Activated CD4-positive, alpha-beta T cell treated with anti-CD3 and anti-CD28 coated beads, Interleukin-2, amount 10 ng/mL, durations not matched to agents 24 days and 14 days (primary cell): ENCODE measurements at regions not wholly inside any gene's neighbourhood (a gene's known extent, or its start where the extent isn't known, plus 50 kb on each side); places are given as distances from the start of the nearest gene placed in this dataset.

Experiments
- DNase-seq: peaks from one replicate; pipeline ENCODE4 v3.0.0; 2022
- H3K27ac Mint-ChIP-seq: one replicate; pipeline ENCODE4 v1.8.0; 2022; ENCODE audit warnings: mild to moderate bottlenecking, mixed read lengths
- H3K27me3 Mint-ChIP-seq: one replicate; pipeline ENCODE4 v1.8.0; 2022; ENCODE audit warnings: mixed read lengths
- H3K36me3 Mint-ChIP-seq: one replicate; pipeline ENCODE4 v1.8.0; 2022; ENCODE audit warnings: low read depth, mild to moderate bottlenecking, mixed read lengths
- H3K4me1 Mint-ChIP-seq: one replicate; pipeline ENCODE4 v1.8.0; 2021; ENCODE audit warnings: mixed read lengths
- H3K4me3 Mint-ChIP-seq: one replicate; pipeline ENCODE4 v1.8.0; 2022; ENCODE audit warnings: mild to moderate bottlenecking, moderate library complexity, mixed read lengths
- H3K9me3 Mint-ChIP-seq: one replicate; pipeline ENCODE4 v1.8.0; 2021; ENCODE audit warnings: mixed read lengths
- intact Hi-C: fragments of 100-400 bp; cut with micrococcal nuclease; formaldehyde crosslinking; loops from one replicate; pipeline ENCODE4 v1.15.1; 2023

- Mint-ChIP-seq H3K4me1 (no peaks in the 10 kb centered on the region), H3K36me3 (no peaks in the 10 kb centered on the region), H3K27ac (no peak overlapping the region), H3K9me3 (peaks cover 6% of the 10 kb centered on the region), H3K4me3 (no peak overlapping the region), H3K27me3 (no peaks in the 10 kb centered on the region)
- no peak for DNase-seq
- intact Hi-C loops = no loop called here
Measured at GRCh38 chr18:39805218-39805617, 2149.8 kb upstream of the PIK3C3 start.

DNA sequence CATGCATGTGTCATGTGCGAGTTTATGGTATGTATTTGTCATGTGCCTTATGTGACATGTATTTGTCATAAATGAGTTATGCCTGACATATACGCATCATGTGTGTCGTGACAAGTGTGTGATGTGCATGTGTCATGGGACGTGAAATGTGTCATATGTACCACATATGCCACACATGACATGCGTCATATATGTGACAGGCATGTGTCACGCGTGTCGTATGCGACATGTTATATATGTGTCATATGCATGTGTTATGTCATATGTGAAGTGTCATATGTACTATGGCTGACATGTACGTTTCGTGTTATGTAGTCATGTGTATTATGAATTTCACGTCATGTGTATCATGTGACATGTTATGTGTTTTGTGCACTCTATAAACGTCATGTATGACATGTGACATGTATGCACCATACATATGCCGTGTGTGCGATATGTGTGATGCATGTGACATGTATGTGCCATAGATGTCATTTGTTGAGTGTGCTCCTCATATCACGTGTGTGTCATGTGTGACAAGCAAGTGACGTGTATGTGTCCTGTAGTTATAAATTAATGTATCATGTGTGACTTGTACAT, 2152.3 kb upstream of the PIK3C3 start:
- no peak overlapping the region for H3K4me3 Mint-ChIP-seq
- no peaks in the 10 kb centered on the region for H3K27me3 Mint-ChIP-seq
- no peaks in the 10 kb centered on the region for H3K36me3 Mint-ChIP-seq
- no peak for DNase-seq
- H3K27ac Mint-ChIP-seq = no peak overlapping the region
- H3K4me1 Mint-ChIP-seq = no peaks in the 10 kb centered on the region
- peaks cover 6% of the 10 kb centered on the region for H3K9me3 Mint-ChIP-seq
- intact Hi-C loops = no loop called here

DNA sequence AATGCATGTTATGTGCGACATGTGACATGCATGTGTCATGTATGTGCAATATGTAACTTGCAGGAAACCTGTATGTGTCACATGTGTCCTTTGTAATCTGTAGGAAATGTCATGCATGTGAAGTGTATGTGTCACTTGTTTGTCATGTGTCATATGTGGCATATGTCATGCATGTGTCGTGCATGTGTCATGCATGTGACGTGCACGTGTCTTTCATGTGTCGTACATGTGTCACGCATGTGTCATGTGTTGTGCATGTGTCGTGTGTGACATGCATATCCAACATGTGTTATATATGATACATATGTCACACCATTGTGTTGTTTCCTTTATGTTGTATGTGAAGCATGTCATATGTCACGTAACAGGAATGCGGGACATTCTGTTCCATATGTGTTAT, 2153.2 kb upstream of the PIK3C3 start:
- no peak for DNase-seq
- H3K4me1 Mint-ChIP-seq = no peaks in the 10 kb centered on the region
- intact Hi-C loops = no loop called here
- no peak overlapping the region for H3K27ac Mint-ChIP-seq
- H3K9me3 Mint-ChIP-seq = peaks cover 6% of the 10 kb centered on the region
- no peaks in the 10 kb centered on the region for H3K27me3 Mint-ChIP-seq
- no peaks in the 10 kb centered on the region for H3K36me3 Mint-ChIP-seq
- no peak overlapping the region for H3K4me3 Mint-ChIP-seq

GRCh38 chr18:39801010-39801409, 2154.0 kb upstream of the PIK3C3 start:
- H3K4me3 Mint-ChIP-seq = no peak overlapping the region

DNA sequence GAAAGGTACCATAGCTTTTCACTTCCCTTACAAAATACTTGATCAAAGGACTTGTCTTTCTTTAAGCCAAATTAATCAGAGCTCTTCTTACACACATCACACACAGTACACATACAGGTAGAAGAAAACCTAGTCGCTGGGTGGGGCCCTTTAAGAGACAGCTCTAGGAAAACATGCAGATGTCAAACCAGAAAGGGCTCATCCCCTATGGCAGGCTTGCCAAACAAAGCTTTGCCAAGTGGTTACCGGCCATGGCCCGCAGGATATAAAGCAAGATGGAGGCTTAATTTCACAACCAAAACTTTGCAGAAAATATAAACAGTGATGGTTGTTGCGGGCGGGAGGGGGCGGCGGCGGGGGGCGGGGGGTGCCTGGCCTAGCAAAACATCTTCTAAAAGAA, 2156.0 kb upstream of the PIK3C3 start:
- peak overlapping the region; percentile 73 for H3K4me3 Mint-ChIP-seq
- no peaks in the 10 kb centered on the region for H3K27me3 Mint-ChIP-seq
- H3K4me1 Mint-ChIP-seq = no peaks in the 10 kb centered on the region
- no peaks in the 10 kb centered on the region for H3K36me3 Mint-ChIP-seq
- intact Hi-C loops = no loop called here
- peaks cover 11% of the 10 kb centered on the region for H3K9me3 Mint-ChIP-seq
- peak overlapping the region; percentile 41 for H3K27ac Mint-ChIP-seq
- no peak for DNase-seq

More at GRCh38 chr18:39801010-39801409, 2154.0 kb upstream of the PIK3C3 start:
- H3K27ac Mint-ChIP-seq = no peak overlapping the region
- peaks cover 6% of the 10 kb centered on the region for H3K9me3 Mint-ChIP-seq
- intact Hi-C loops = no loop called here
- no peak for DNase-seq
- no peaks in the 10 kb centered on the region for H3K36me3 Mint-ChIP-seq
- no peaks in the 10 kb centered on the region for H3K4me1 Mint-ChIP-seq
- H3K27me3 Mint-ChIP-seq = no peaks in the 10 kb centered on the region

GRCh38 chr18:39796393-39796792, 2158.6 kb upstream of the PIK3C3 start:
- Mint-ChIP-seq H3K4me3 (no peak overlapping the region), H3K27me3 (no peaks in the 10 kb centered on the region), H3K27ac (no peak overlapping the region), H3K4me1 (no peaks in the 10 kb centered on the region), H3K9me3 (peaks cover 7% of the 10 kb centered on the region), H3K36me3 (no peaks in the 10 kb centered on the region)
- no peak for DNase-seq
- intact Hi-C loops = no loop called here

DNA sequence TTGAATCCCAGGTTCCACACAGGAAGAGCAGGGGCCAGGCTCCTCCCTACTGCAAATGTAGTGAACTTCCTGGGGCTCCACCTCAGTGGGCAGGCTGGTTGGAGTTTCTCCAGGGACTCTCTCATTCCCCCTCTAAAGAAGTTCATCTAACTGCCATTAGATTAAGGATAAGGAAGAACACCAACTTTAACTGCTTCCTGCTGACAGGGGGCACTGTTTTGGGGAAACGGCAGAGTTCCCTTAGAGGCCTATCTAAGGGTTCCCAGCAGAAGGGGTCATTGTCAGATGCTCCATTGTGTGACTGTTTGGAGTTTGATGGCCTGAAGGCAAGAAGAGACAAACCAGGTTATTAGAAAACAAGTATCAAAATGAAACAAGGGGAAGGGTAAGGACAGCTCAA, 2159.7 kb upstream of the PIK3C3 start:
- no peak overlapping the region for H3K27ac Mint-ChIP-seq
- H3K4me1 Mint-ChIP-seq = no peaks in the 10 kb centered on the region
- intact Hi-C loops = no loop called here
- no peak overlapping the region for H3K4me3 Mint-ChIP-seq
- DNase-seq = no peak
- no peaks in the 10 kb centered on the region for H3K27me3 Mint-ChIP-seq
- peaks cover 4% of the 10 kb centered on the region for H3K9me3 Mint-ChIP-seq
- no peaks in the 10 kb centered on the region for H3K36me3 Mint-ChIP-seq

GRCh38 chr18:39793609-39794008, 2161.4 kb upstream of the PIK3C3 start:
- Mint-ChIP-seq H3K27me3 (no peaks in the 10 kb centered on the region), H3K9me3 (peaks cover 4% of the 10 kb centered on the region), H3K4me1 (no peaks in the 10 kb centered on the region), H3K4me3 (no peak overlapping the region), H3K36me3 (no peaks in the 10 kb centered on the region), H3K27ac (no peak overlapping the region)
- intact Hi-C loops = no loop called here
- no peak for DNase-seq

DNA sequence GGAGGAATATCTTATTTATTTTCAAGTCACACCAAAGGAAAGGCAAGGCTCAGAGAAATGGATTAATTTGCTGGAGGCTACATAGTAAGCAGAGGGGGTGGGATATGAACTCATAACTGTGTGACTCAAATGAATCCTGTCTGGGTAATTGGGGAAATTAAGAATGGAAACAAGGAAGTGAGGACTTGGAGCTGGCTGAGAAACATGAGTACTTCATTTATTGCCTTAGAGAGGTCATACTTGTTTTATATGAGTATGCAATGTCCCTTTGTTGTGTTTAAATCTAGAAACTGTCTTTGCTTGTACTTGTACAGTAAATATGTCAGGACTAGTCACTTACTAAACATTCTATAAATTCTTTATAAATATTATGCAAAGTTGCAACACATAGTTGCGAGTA, 2166.7 kb upstream of the PIK3C3 start:
- H3K36me3 Mint-ChIP-seq = no peaks in the 10 kb centered on the region
- no peaks in the 10 kb centered on the region for H3K27me3 Mint-ChIP-seq
- H3K9me3 Mint-ChIP-seq = no peaks in the 10 kb centered on the region
- no peak overlapping the region for H3K4me3 Mint-ChIP-seq
- intact Hi-C loops = no loop called here
- no peak for DNase-seq
- no peaks in the 10 kb centered on the region for H3K4me1 Mint-ChIP-seq
- no peak overlapping the region for H3K27ac Mint-ChIP-seq

GRCh38 chr18:39786477-39786876, 2168.6 kb upstream of the PIK3C3 start:
- H3K4me1 Mint-ChIP-seq = no peaks in the 10 kb centered on the region
- DNase-seq = no peak
- no peak overlapping the region for H3K27ac Mint-ChIP-seq
- H3K4me3 Mint-ChIP-seq = no peak overlapping the region
- H3K9me3 Mint-ChIP-seq = no peaks in the 10 kb centered on the region
- intact Hi-C loops = no loop called here
- H3K36me3 Mint-ChIP-seq = no peaks in the 10 kb centered on the region
- H3K27me3 Mint-ChIP-seq = no peaks in the 10 kb centered on the region

DNA sequence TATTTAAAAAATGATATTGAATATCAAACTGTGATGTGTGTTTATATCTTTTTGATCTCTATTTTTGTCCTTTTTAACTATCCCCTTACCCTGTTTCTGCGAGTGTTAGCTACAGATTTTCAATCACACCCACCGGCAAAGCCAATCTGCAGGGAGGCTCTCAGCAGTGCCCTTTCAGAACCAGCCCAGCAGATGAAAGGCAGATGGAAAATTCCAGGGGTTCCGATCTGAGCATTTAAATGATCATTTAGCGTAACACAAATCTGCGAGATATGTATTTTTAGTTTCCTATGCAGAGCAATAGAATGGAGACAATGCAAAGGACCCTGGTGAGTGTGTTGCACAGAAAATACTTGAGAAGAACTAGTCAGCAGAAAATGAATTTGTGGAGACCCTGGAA, 2170.5 kb upstream of the PIK3C3 start:
- no peaks in the 10 kb centered on the region for H3K27me3 Mint-ChIP-seq
- intact Hi-C loops = no loop called here
- H3K4me3 Mint-ChIP-seq = no peak overlapping the region
- no peak overlapping the region for H3K27ac Mint-ChIP-seq
- H3K9me3 Mint-ChIP-seq = no peaks in the 10 kb centered on the region
- no peaks in the 10 kb centered on the region for H3K36me3 Mint-ChIP-seq
- no peaks in the 10 kb centered on the region for H3K4me1 Mint-ChIP-seq
- no peak for DNase-seq

- Mint-ChIP-seq H3K27me3 (no peaks in the 10 kb centered on the region), H3K4me1 (no peaks in the 10 kb centered on the region), H3K27ac (no peak overlapping the region), H3K9me3 (no peaks in the 10 kb centered on the region), H3K4me3 (no peak overlapping the region), H3K36me3 (no peaks in the 10 kb centered on the region)
- intact Hi-C loops = no loop called here
- no peak for DNase-seq
Measured at GRCh38 chr18:39781565-39781964, 2173.5 kb upstream of the PIK3C3 start.

- Mint-ChIP-seq H3K27me3 (no peaks in the 10 kb centered on the region), H3K4me3 (no peak overlapping the region), H3K36me3 (no peaks in the 10 kb centered on the region), H3K4me1 (no peaks in the 10 kb centered on the region), H3K27ac (no peak overlapping the region), H3K9me3 (no peaks in the 10 kb centered on the region)
- intact Hi-C loops = no loop called here
- no peak for DNase-seq
Measured at GRCh38 chr18:39780774-39781173, 2174.3 kb upstream of the PIK3C3 start.

DNA sequence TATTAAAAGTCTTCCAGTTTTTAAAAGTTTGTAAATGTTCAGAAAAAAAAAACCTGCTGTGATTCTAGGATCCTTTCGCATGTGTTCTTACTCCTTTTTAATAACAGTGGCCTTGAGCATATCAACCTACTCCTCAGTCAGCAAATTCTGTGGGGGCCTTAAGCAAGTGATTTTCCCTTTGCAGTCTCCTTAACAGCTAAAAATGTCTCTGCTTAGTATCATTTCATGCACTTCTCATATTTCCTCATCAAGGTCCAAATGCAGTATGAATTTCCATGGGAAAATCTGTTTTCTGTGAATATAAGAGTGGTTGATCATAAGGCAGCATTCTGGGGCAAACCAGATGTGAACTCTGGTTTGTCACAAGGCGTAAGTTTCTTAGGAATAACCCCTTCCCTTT, 2175.1 kb upstream of the PIK3C3 start:
- H3K4me3 Mint-ChIP-seq = no peak overlapping the region
- intact Hi-C loops = no loop called here
- DNase-seq = no peak
- no peaks in the 10 kb centered on the region for H3K9me3 Mint-ChIP-seq
- no peaks in the 10 kb centered on the region for H3K27me3 Mint-ChIP-seq
- H3K27ac Mint-ChIP-seq = no peak overlapping the region
- no peaks in the 10 kb centered on the region for H3K4me1 Mint-ChIP-seq
- H3K36me3 Mint-ChIP-seq = no peaks in the 10 kb centered on the region

DNA sequence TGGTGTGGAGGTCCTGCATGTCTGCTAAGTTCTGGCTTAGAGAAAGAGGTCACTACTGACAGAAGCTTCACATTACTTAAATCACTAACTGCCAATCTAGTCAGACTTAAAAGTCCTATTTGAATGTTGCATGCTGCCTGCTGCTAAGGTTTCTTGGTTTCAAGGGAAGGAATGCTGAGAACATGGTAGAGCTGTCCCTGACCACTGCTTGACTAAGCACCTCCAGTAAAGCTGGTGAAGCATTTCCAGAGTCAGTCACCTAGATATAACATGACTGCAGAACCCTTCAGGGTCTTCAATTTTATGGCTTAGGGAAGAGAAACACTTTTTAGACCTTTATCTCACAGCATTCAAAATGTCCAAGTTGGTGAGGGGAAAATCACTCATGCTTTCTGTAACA, 2178.3 kb upstream of the PIK3C3 start:
- no peaks in the 10 kb centered on the region for H3K36me3 Mint-ChIP-seq
- DNase-seq = no peak
- intact Hi-C loops = no loop called here

More for the DNA sequence above, 2178.3 kb upstream of the PIK3C3 start:
- no peak overlapping the region for H3K4me3 Mint-ChIP-seq
- H3K27ac Mint-ChIP-seq = no peak overlapping the region
- H3K9me3 Mint-ChIP-seq = no peaks in the 10 kb centered on the region
- H3K27me3 Mint-ChIP-seq = no peaks in the 10 kb centered on the region
- no peaks in the 10 kb centered on the region for H3K4me1 Mint-ChIP-seq
